ENCODE measurements at regions not wholly inside any gene's neighbourhood (a gene's known extent, or its start where the extent isn't known, plus 50 kb on each side); places are given as distances from the start of the nearest gene placed in this dataset.

GRCh38 chr5:97644206-97644605 lies 461.2 kb upstream of the RIOK2 start:
- no peak for TF ChIP-seq EZH2 (IDR thresholded peaks at IDR 0.05; ENCODE audit: borderline replicate concordance)
- no peak for TF ChIP-seq CTCF (IDR thresholded peaks at IDR 0.05; ENCODE audit: poor library complexity)
- TF ChIP-seq EZH2phosphoT487 (IDR thresholded peaks at IDR 0.05; ENCODE audit: low read depth, severe bottlenecking, unreplicated experiment) = no peak
